ENCODE measurements at regions not wholly inside any gene's neighbourhood (a gene's known extent, or its start where the extent isn't known, plus 50 kb on each side); places are given as distances from the start of the nearest gene placed in this dataset.

- TF ChIP-seq ZNF425 (CRISPR knock-in tag; conservative IDR thresholded peaks at IDR 0.05) (no peak), ZNF138 (CRISPR knock-in tag; conservative IDR thresholded peaks at IDR 0.05) (no peak)
These were observed 170.3 kb upstream of the PDE10A start for GRCh38 chr6:165833355-165833754.
